HG02759 (cell line): ENCODE measurements at regions not wholly inside any gene's neighbourhood (a gene's known extent, or its start where the extent isn't known, plus 50 kb on each side); places are given as distances from the start of the nearest gene placed in this dataset.
"Not testable (repeated sequence)": the region's sequence is repeated elsewhere in the genome, so short reads cannot be mapped to it uniquely, and the experiment has no call there.

ENCODE experiments used
- ATAC-seq: cut with Tn5 transposase; IDR thresholded peaks from one replicate; pipeline ENCODE4 v1.9.1; 2021; ENCODE audit warnings: mild to moderate bottlenecking, moderate library complexity; ENCODE audit not compliant: unreplicated experiment

- no peak for ATAC-seq
Measured at GRCh38 chr21:38039369-38039768, 123.1 kb upstream of the KCNJ6 start.

- ATAC-seq: no peak
Measured at GRCh38 chr21:38039841-38040240, 123.6 kb upstream of the KCNJ6 start.

GRCh38 chr21:38041493-38041892, 125.2 kb upstream of the KCNJ6 start:
- ATAC-seq: no peak

- no peak for ATAC-seq
Measured at GRCh38 chr21:38042246-38042645, 126.0 kb upstream of the KCNJ6 start.

GRCh38 chr21:38048167-38048566, 131.9 kb upstream of the KCNJ6 start:
- no peak for ATAC-seq

- ATAC-seq: no peak
Measured at GRCh38 chr21:38054334-38054733, 138.1 kb upstream of the KCNJ6 start.

- no peak for ATAC-seq
Measured at GRCh38 chr21:38056481-38056880, 140.2 kb upstream of the KCNJ6 start.

- no peak for ATAC-seq
Measured at GRCh38 chr21:38057626-38058025, 141.4 kb upstream of the KCNJ6 start.

- ATAC-seq: no peak
Measured at GRCh38 chr21:38060533-38060932, 144.3 kb upstream of the KCNJ6 start.

- ATAC-seq: no peak
Measured at GRCh38 chr21:38067086-38067739, 151.0 kb upstream of the KCNJ6 start.

- no peak for ATAC-seq
Measured at GRCh38 chr21:38072489-38072888, 156.2 kb upstream of the KCNJ6 start.

- no peak for ATAC-seq
Measured at GRCh38 chr21:38075833-38076587, 159.8 kb upstream of the KCNJ6 start.

- ATAC-seq: no peak
Measured at GRCh38 chr21:38077569-38077968, 161.3 kb upstream of the KCNJ6 start.

GRCh38 chr21:38080888-38081287, 164.6 kb upstream of the KCNJ6 start:
- no peak for ATAC-seq

GRCh38 chr21:38081708-38082107, 165.5 kb upstream of the KCNJ6 start:
- no peak for ATAC-seq

- no peak for ATAC-seq
Measured at GRCh38 chr21:38082936-38083485, 166.8 kb upstream of the KCNJ6 start.

- no peak for ATAC-seq
Measured at GRCh38 chr21:38083535-38083934, 167.3 kb upstream of the KCNJ6 start.

GRCh38 chr21:38086580-38086979, 170.2 kb upstream of the KCNJ15 start:
- no peak for ATAC-seq

GRCh38 chr21:38088916-38089762, 167.7 kb upstream of the KCNJ15 start:
- ATAC-seq: no peak

GRCh38 chr21:38089763-38090046, 167.1 kb upstream of the KCNJ15 start:
- ATAC-seq: no peak

- not testable (repeated sequence) for ATAC-seq
Measured at GRCh38 chr21:38091061-38091460, 165.7 kb upstream of the KCNJ15 start.

- no peak for ATAC-seq
Measured at GRCh38 chr21:38092051-38092450, 164.7 kb upstream of the KCNJ15 start.
